ENCODE measurements at regions not wholly inside any gene's neighbourhood (a gene's known extent, or its start where the extent isn't known, plus 50 kb on each side); places are given as distances from the start of the nearest gene placed in this dataset.

DNA sequence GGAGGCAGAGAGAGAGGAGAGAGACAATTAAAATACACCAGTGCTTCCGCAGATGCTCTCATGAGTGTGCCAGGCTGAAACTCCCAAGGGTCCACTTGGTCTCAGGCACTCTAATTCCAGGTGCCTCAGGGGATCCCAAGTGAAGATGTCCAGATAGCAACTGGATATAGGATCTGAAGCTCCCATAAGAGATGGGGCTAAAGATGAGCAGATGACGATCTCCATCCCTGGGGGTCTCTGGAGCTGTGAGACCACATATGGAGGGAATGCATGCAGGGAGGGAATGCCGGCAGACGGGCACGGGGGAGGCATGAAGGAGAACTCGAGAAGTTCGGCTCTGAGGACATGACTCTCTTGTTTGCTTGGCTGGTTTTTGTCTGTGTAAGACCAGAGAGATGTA, 223.7 kb upstream of the RAB6C start:
- Histone ChIP-seq H3K27me3 (ENCODE audit: control insufficient read depth in 5 of 5, insufficient read depth in 4 of 5, low read length in 5 of 5) (peaks cover 0 to 6% (median 0%) of the 10 kb centered on the region in 5 donors), H3K4me3 (ENCODE audit: low read depth in 1 of 5, low read length in 5 of 5) (no peak overlapping the region), H3K4me1 (ENCODE audit: control insufficient read depth in 5 of 5, insufficient read depth in 5 of 5, low read length in 5 of 5) (peaks cover 6 to 19% (median 18%) of the 10 kb centered on the region in 5 donors), H3K9me3 (ENCODE audit: control insufficient read depth in 5 of 5, low read length in 5 of 5) (no peaks in the 10 kb centered on the region), H3K36me3 (ENCODE audit: control insufficient read depth in 5 of 5, insufficient read depth in 5 of 5, low read length in 5 of 5) (no peaks in the 10 kb centered on the region), H3K9ac (ENCODE audit: low read length in 5 of 5) (no peak overlapping the region), H3K27ac (ENCODE audit: low read depth, low read length) (no peak overlapping the region)

DNA sequence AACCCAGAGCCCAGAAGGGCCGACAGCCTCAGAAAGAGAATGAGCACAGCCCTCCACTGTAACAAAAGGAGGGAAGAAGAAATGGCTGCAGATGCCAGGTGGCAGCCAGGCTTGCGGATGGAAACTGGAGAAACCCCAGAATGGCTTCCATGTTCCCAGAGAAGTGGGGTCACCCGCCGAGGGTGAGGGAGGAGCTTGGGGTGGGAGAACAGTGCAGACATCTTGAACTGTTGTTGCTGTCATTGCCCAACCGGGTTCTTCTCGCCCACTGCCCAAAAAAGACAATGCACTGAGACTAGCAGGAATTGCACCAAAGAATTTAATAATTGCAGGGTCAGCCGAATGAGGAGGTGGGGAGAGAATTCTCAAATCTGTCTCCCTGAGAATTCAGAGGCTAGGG, 223.2 kb upstream of the RAB6C start:
- Histone ChIP-seq H3K9me3 (ENCODE audit: control insufficient read depth in 5 of 5, low read length in 5 of 5) (no peaks in the 10 kb centered on the region), H3K27me3 (ENCODE audit: control insufficient read depth in 5 of 5, insufficient read depth in 4 of 5, low read length in 5 of 5) (peaks cover 0 to 6% (median 0%) of the 10 kb centered on the region in 5 donors), H3K4me3 (ENCODE audit: low read depth in 1 of 5, low read length in 5 of 5) (no peak overlapping the region), H3K36me3 (ENCODE audit: control insufficient read depth in 5 of 5, insufficient read depth in 5 of 5, low read length in 5 of 5) (no peaks in the 10 kb centered on the region), H3K4me1 (ENCODE audit: control insufficient read depth in 5 of 5, insufficient read depth in 5 of 5, low read length in 5 of 5) (peaks cover 6 to 19% (median 18%) of the 10 kb centered on the region in 5 donors), H3K9ac (ENCODE audit: low read length in 5 of 5) (no peak overlapping the region), H3K27ac (ENCODE audit: low read depth, low read length) (no peak overlapping the region)

DNA sequence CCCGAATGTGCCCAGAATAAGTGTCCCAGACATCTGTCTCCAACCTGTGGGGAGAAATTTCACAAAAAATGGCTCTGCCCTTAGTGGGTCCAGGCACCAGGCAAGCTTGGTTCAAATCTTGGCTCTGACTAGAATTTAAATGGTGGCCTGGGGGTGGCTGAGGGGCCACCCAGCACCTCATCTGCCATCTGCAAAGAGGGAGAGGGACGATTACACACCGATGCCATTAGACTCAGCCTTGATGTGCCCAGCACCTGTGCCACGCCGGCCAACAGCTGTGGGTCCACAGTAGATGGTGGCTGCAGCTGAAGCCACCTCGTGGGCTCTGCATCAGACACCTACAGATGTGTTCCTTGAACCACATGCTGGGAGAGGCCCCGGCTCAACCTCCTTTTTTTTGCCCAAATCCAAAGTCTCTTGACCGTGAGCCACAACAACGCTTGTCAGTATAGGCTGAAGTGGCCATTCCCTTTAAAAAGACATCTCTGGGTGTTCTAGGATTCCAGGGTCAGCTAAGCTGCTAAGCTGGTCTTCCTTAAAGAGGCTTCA, 222.0 kb upstream of the RAB6C start:
- H3K4me3 ChIP-seq (ENCODE audit: low read depth in 1 of 5, low read length in 5 of 5) = peak overlapping the region in 3 of 5 donors; percentile 64 to 72 (median 68)
- H3K27ac ChIP-seq (ENCODE audit: low read depth, low read length) = no peak overlapping the region
- no peak overlapping the region for H3K9ac ChIP-seq (ENCODE audit: low read length in 5 of 5)
- no peaks in the 10 kb centered on the region for H3K36me3 ChIP-seq (ENCODE audit: control insufficient read depth in 5 of 5, insufficient read depth in 5 of 5, low read length in 5 of 5)
- peaks cover 0 to 8% (median 0%) of the 10 kb centered on the region in 5 donors for H3K27me3 ChIP-seq (ENCODE audit: control insufficient read depth in 5 of 5, insufficient read depth in 4 of 5, low read length in 5 of 5)
- no peaks in the 10 kb centered on the region for H3K9me3 ChIP-seq (ENCODE audit: control insufficient read depth in 5 of 5, low read length in 5 of 5)
- H3K4me1 ChIP-seq (ENCODE audit: control insufficient read depth in 5 of 5, insufficient read depth in 5 of 5, low read length in 5 of 5) = peaks cover 6 to 19% (median 18%) of the 10 kb centered on the region in 5 donors

DNA sequence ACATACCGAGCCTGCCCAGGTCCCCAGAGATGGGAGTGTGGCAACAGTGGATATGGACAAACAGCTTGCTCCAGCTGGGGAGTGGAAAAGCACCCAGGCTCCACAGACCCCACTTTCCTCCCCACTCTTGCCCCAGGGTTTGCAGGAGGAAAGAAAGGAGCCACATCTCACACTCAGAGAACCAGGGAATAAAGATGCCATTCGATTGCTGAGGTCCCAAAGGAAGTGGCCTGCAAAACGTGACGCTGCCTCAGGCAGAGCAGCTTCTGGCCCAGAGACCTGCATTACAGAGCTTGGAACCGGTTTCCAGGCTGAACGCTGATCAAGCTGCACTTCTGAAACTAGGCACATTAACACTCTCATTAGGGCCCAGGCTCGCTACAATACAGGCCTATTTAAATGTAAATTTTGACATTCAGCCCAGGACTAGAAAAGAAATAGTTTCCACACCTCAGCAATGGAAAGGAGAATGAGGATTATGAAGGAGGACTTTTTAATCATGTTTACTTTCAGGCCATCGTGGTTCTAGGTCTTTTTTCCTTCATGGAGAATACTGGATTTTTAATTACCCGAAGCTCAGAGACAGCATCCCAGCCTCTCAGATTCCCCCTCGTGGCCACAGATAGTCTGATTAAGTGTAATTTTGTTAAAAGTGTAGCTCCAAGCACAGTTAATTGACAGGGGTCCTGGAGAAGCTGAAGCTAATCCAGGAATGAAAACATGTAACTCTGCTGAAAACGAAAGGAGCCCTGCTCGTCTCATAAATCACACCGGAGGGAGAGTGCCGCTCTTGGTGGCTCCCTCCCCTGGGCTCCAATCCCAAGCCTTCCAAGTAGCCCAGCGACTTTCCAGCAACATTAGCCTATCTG, 221.3 kb upstream of the RAB6C start:
- Histone ChIP-seq H3K9ac (ENCODE audit: low read length in 5 of 5) (peak overlapping the region; percentile 25 to 63 (median 35)), H3K27ac (ENCODE audit: low read depth, low read length) (no peak overlapping the region)

DNA sequence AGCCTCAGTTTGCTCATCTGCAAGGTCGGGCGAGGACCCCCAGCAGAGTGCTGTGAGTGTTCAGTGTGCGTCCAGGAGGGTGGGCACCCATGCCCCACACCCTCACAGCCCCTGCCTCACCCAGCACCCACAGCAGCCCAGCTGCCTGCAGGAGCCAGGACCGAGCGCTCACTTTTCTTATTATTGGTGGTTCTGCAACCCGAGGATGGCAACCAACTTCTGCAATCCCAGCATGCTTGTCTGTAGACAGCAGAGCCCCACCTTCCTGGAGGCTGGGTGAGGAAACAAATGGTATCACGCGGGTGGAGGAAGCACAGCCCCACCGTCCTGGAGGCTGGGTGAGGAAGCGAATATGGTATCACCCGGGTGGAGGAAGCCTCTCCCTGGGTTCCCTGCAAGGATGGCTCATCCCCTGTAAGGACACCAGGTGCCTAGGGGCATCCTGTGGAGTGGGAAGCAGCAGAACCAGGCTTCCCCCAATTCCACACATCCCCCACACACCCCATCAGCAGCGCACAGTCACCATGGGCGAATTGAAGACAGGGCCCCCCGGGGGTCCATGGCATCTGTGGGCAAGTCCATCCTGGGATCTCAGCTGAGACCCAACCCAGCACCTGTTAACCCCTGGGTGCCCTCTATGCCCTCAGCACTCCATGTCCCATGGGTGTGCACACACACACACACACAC, 220.5 kb upstream of the RAB6C start:
- peaks cover 0 to 10% (median 0%) of the 10 kb centered on the region in 5 donors for H3K27me3 ChIP-seq (ENCODE audit: control insufficient read depth in 5 of 5, insufficient read depth in 4 of 5, low read length in 5 of 5)
- peak overlapping the region; percentile 25 to 63 (median 35) for H3K9ac ChIP-seq (ENCODE audit: low read length in 5 of 5)
- H3K27ac ChIP-seq (ENCODE audit: low read depth, low read length) = no peak overlapping the region
- H3K4me1 ChIP-seq (ENCODE audit: control insufficient read depth in 5 of 5, insufficient read depth in 5 of 5, low read length in 5 of 5) = peaks cover 4 to 19% (median 18%) of the 10 kb centered on the region in 5 donors
- no peaks in the 10 kb centered on the region for H3K36me3 ChIP-seq (ENCODE audit: control insufficient read depth in 5 of 5, insufficient read depth in 5 of 5, low read length in 5 of 5)
- no peaks in the 10 kb centered on the region for H3K9me3 ChIP-seq (ENCODE audit: control insufficient read depth in 5 of 5, low read length in 5 of 5)
- H3K4me3 ChIP-seq (ENCODE audit: low read depth in 1 of 5, low read length in 5 of 5) = peak overlapping the region; percentile 61 to 72 (median 66)

More for the DNA sequence above, 221.3 kb upstream of the RAB6C start:
- Histone ChIP-seq H3K36me3 (ENCODE audit: control insufficient read depth in 5 of 5, insufficient read depth in 5 of 5, low read length in 5 of 5) (no peaks in the 10 kb centered on the region), H3K4me1 (ENCODE audit: control insufficient read depth in 5 of 5, insufficient read depth in 5 of 5, low read length in 5 of 5) (peaks cover 6 to 19% (median 18%) of the 10 kb centered on the region in 5 donors), H3K4me3 (ENCODE audit: low read depth in 1 of 5, low read length in 5 of 5) (peak overlapping the region; percentile 61 to 72 (median 66)), H3K9me3 (ENCODE audit: control insufficient read depth in 5 of 5, low read length in 5 of 5) (no peaks in the 10 kb centered on the region), H3K27me3 (ENCODE audit: control insufficient read depth in 5 of 5, insufficient read depth in 4 of 5, low read length in 5 of 5) (peaks cover 0 to 10% (median 0%) of the 10 kb centered on the region in 5 donors)

DNA sequence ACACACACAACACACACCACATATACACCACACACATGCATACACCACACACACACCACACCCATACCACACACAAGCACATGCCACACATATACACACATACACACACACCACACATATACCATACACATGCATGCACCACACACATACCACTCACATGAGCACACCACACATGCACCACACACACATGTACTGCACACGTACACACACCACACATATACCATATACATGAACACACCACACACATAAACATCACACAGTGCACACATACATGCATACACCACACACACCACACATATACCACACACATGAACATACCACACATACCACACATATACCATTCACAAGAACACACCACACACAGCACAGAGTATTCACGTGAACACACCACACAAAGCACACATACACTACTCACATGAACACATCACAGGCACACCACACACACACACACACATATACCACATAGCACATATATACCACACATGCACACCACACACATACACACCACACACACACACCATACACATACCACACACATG, 219.9 kb upstream of the RAB6C start:
- Histone ChIP-seq H3K36me3 (ENCODE audit: control insufficient read depth in 5 of 5, insufficient read depth in 5 of 5, low read length in 5 of 5) (no peaks in the 10 kb centered on the region), H3K27me3 (ENCODE audit: control insufficient read depth in 5 of 5, insufficient read depth in 4 of 5, low read length in 5 of 5) (peaks cover 0 to 10% (median 0%) of the 10 kb centered on the region in 5 donors), H3K4me1 (ENCODE audit: control insufficient read depth in 5 of 5, insufficient read depth in 5 of 5, low read length in 5 of 5) (peaks cover 2 to 19% (median 18%) of the 10 kb centered on the region in 5 donors), H3K9ac (ENCODE audit: low read length in 5 of 5) (no peak overlapping the region), H3K9me3 (ENCODE audit: control insufficient read depth in 5 of 5, low read length in 5 of 5) (no peaks in the 10 kb centered on the region), H3K4me3 (ENCODE audit: low read depth in 1 of 5, low read length in 5 of 5) (no peak overlapping the region), H3K27ac (ENCODE audit: low read depth, low read length) (no peak overlapping the region)

DNA sequence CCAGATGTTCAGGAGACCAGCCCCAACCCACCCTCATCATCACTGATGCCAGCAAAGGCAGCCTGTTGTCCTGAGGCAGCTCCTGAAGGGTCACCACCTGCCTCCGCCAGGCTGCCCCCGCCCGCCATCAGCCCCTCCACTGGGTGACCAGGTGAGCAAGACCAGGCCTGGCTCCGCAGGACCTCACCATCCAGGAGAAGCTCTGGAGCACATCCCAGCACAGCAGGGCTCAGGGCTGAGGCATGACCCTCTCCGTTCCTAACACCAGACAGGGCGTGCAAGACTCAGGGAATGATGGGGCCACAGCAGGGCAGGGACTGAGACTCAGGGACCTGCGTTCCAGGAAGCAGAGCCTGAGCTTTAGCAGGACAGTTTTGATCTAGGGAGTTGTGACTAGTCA, 218.8 kb upstream of the RAB6C start:
- Histone ChIP-seq H3K4me3 (ENCODE audit: low read depth in 1 of 5, low read length in 5 of 5) (no peak overlapping the region), H3K27me3 (ENCODE audit: control insufficient read depth in 5 of 5, insufficient read depth in 4 of 5, low read length in 5 of 5) (peaks cover 0 to 13% (median 9%) of the 10 kb centered on the region in 5 donors), H3K36me3 (ENCODE audit: control insufficient read depth in 5 of 5, insufficient read depth in 5 of 5, low read length in 5 of 5) (no peaks in the 10 kb centered on the region), H3K27ac (ENCODE audit: low read depth, low read length) (no peak overlapping the region), H3K9ac (ENCODE audit: low read length in 5 of 5) (no peak overlapping the region), H3K9me3 (ENCODE audit: control insufficient read depth in 5 of 5, low read length in 5 of 5) (no peaks in the 10 kb centered on the region), H3K4me1 (ENCODE audit: control insufficient read depth in 5 of 5, insufficient read depth in 5 of 5, low read length in 5 of 5) (peaks cover 2 to 19% (median 18%) of the 10 kb centered on the region in 5 donors)

DNA sequence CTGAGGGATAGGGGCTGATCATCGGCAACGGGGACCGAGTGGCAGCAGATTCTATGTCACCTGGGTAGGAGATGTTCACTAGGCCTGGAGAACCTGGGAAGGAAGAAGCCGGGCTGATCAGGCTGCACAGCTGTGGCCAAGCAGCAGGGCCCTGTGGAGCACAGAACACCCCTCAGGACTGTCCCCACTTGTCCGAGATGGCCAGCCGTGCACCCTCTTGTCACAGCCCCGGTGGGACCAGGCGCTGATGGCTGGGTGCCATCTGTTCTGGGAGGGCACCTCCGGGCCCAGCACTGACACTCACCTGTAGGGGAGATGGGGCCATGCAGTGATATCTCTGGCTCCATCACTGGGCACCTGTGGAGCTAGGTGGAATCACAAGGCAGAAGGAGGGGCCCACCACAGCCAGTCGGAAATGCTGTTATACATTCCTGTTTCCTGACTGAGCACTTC, 217.9 kb upstream of the RAB6C start:
- peaks cover 2 to 20% (median 19%) of the 10 kb centered on the region in 5 donors for H3K4me1 ChIP-seq (ENCODE audit: control insufficient read depth in 5 of 5, insufficient read depth in 5 of 5, low read length in 5 of 5)
- H3K9me3 ChIP-seq (ENCODE audit: control insufficient read depth in 5 of 5, low read length in 5 of 5) = no peaks in the 10 kb centered on the region
- H3K36me3 ChIP-seq (ENCODE audit: control insufficient read depth in 5 of 5, insufficient read depth in 5 of 5, low read length in 5 of 5) = no peaks in the 10 kb centered on the region
- no peak overlapping the region for H3K4me3 ChIP-seq (ENCODE audit: low read depth in 1 of 5, low read length in 5 of 5)
- H3K27ac ChIP-seq (ENCODE audit: low read depth, low read length) = no peak overlapping the region
- H3K9ac ChIP-seq (ENCODE audit: low read length in 5 of 5) = no peak overlapping the region
- H3K27me3 ChIP-seq (ENCODE audit: control insufficient read depth in 5 of 5, insufficient read depth in 4 of 5, low read length in 5 of 5) = peaks cover 2 to 23% (median 16%) of the 10 kb centered on the region in 5 donors

DNA sequence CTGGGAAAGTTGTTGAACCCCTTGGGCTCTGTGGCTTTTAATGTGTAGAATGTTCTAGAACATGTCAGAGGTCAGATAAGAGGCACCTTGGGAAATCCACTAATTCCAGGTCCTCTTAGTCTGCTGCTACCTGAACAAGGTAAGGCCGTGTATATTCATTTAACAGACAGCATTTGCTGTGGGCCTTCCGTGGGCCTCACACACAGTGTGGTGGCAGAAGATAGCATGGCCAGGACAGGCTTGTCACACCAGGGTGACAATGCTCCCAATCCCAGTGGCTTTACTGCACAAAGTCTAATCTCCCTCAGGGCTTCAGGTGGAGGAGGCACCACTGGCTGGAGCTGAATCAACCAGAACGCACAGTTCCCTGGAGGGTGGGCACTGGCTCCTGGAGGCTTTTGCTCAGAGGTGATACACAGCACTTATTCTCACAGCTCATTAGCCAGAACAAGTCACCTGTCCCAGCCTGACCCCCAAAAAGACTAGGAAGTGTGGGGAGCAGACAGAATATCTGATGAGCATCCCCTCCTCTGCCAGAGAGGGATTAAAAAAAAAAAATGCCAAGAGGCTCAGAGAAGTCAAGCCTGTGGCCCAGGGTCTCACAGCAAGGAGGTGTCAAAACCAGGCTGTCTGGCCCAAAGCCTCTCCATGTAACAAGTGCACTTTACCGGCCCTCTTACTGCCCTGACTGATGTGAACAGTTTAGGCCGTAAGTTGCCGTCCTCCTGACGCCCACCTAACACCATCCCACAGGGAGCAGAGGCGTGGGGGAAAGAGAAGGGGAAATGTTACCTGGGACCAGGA, 216.9 kb upstream of the RAB6C start:
- H3K4me1 ChIP-seq (ENCODE audit: control insufficient read depth in 5 of 5, insufficient read depth in 5 of 5, low read length in 5 of 5) = peaks cover 2 to 19% (median 17%) of the 10 kb centered on the region in 5 donors
- no peaks in the 10 kb centered on the region for H3K9me3 ChIP-seq (ENCODE audit: control insufficient read depth in 5 of 5, low read length in 5 of 5)

More for the DNA sequence above, 216.9 kb upstream of the RAB6C start:
- H3K27ac ChIP-seq (ENCODE audit: low read depth, low read length) = no peak overlapping the region
- peaks cover 4 to 27% (median 18%) of the 10 kb centered on the region in 5 donors for H3K27me3 ChIP-seq (ENCODE audit: control insufficient read depth in 5 of 5, insufficient read depth in 4 of 5, low read length in 5 of 5)
- no peak overlapping the region for H3K9ac ChIP-seq (ENCODE audit: low read length in 5 of 5)
- H3K4me3 ChIP-seq (ENCODE audit: low read depth in 1 of 5, low read length in 5 of 5) = no peak overlapping the region
- no peaks in the 10 kb centered on the region for H3K36me3 ChIP-seq (ENCODE audit: control insufficient read depth in 5 of 5, insufficient read depth in 5 of 5, low read length in 5 of 5)
